Astrocyte of the cerebellum (primary cell): ENCODE measurements at regions not wholly inside any gene's neighbourhood (a gene's known extent, or its start where the extent isn't known, plus 50 kb on each side); places are given as distances from the start of the nearest gene placed in this dataset.

ENCODE experiments used
- DNase-seq: peaks from one replicate; pipeline ENCODE4 v3.0.0-alpha.2; 2011; ENCODE audit warnings: low read depth
- H3K4me3 ChIP-seq: 2 replicates; pipeline ENCODE4 v1.5.1; 2011; ENCODE audit warnings: mild to moderate bottlenecking, low read depth, low read length, moderate library complexity
- CTCF ChIP-seq: IDR thresholded peaks from 2 replicates; pipeline ENCODE4 v1.5.1; 2012; ENCODE audit warnings: low read length, low read depth, moderate library complexity, mild to moderate bottlenecking; ENCODE audit errors: missing control alignments
- in situ Hi-C: cut with HindIII; loops from 2 replicates; pipeline ENCODE4 v1.10.0; 2017; ENCODE audit warnings: low sequenced_read_pairs

DNA sequence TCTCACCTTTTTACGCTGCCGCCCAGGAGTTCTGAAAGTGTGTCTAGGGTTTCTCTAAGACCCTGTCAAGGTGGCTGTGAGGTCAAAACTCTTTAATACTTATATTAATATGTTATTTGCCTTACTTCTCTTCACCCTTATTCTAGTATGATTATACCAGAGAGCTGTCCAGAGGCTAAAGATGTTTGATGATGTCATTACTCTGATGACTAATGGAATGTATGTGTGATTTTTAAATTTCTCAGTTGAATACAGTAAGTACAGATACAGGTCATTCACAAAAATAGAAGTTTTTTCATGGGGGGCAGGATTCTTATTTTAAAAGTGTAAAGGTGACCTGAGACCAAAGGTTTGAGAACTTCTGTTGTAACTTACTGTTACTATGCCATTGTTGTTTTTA, 150.6 kb upstream of the FOXP2 start:
- no peak overlapping the region for H3K4me3 ChIP-seq
- in situ Hi-C loops, result no loop called here

GRCh38 chr7:114263219-114263618, 151.4 kb upstream of the FOXP2 start:
- DNase-seq, result no peak
- no peak for TF ChIP-seq CTCF
- no peak overlapping the region for H3K4me3 ChIP-seq
- in situ Hi-C loops, result no loop called here

More for the DNA sequence above, 150.6 kb upstream of the FOXP2 start:
- TF ChIP-seq CTCF, result no peak
- DNase-seq, result no peak

DNA sequence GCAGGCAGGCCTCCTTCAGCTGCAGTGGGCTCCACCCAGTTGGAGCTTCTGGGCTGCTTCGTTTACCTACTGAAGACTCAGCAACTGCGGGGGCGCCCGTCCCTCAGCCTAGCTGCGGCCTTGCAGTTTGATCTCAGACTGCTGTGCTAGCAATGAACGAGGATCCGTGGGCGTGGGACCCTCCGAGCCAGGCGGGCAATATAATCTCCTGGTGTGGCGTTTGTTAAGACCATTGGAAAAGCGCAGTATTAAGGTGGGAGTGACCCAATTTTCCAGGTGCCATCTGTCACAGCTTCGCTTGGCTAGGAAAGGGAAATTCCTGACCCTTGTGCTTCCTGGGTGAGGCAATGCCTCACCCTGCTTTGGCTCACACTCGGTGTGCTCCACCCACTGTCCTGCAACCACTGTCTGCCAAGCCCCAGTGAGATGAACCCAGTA, 159.2 kb upstream of the FOXP2 start:
- no peak for DNase-seq
- no peak for TF ChIP-seq CTCF
- no peak overlapping the region for H3K4me3 ChIP-seq
- in situ Hi-C loops, result no loop called here

DNA sequence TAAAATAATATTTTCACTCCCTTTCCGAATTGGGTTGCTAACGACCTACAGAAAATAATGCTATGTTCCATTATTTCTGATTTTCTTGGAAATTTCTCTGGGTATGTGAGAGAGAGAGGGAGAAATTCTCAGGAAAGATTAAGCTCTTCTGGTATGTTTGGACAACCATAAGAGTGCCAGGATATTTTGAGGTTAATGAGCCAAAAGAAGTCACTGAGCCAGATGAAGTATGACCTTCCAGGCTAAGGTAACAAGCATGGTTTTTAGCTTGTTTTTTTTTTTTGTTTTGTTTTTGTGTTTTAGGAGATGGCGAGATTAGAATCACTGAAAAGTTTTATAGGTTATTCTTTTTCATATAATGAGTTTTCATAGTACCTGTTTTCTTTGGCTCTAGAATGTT, 171.0 kb upstream of the FOXP2 start:
- TF ChIP-seq CTCF, result no peak
- H3K4me3 ChIP-seq, result no peak overlapping the region
- DNase-seq, result no peak
- in situ Hi-C loops, result no loop called here

DNA sequence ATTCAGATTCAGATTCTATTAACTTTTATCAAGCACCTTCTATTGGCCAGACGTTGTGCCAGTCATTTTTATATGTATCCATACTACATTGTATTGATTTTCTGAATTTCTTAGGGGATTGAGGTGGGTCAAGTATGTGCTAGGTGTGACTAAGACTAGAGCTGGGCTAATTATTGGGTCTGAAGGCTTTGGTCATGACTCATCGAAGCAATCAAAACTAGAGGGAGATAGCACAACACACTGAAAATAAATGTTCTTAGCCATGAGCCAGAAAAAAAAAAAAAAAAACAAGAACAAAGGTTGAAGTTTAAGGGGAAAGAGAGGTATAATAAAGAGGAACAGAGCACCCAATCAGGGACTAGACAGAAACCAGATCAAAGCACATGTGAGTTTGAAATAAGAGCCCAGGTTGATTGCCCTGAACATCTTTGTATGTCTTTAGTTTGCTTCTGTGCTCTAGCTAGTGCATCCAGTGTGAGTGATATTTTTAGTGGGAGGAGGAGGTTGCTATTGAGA, 171.6 kb upstream of the FOXP2 start:
- no peak overlapping the region for H3K4me3 ChIP-seq
- in situ Hi-C loops, result no loop called here
- DNase-seq, result no peak
- TF ChIP-seq CTCF, result no peak

GRCh38 chr7:114229246-114229645, 185.4 kb upstream of the FOXP2 start:
- no peak overlapping the region for H3K4me3 ChIP-seq
- in situ Hi-C loops, result no loop called here
- no peak for TF ChIP-seq CTCF
- DNase-seq, result no peak

DNA sequence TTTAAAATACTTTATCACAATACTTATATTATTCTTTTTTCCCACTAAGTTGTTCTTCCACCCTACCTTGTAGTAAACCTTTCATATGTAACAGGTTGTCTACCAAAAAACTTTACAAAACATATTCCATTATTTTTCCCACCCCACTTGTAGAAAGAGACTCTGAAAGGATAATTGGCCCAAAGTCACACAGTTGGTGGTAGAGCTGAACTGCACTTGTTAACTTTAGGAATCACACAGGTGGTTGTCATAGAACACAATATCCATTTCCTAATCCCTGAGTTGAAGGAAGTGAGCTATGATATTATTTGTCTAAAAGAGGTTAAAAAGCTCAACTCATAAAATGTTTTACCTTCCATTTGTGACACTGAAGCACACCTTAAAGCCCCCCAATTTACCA, 188.8 kb upstream of the FOXP2 start:
- no peak for TF ChIP-seq CTCF
- no peak for DNase-seq
- H3K4me3 ChIP-seq, result no peak overlapping the region
- in situ Hi-C loops, result no loop called here
